GM12865 (cell line): ENCODE measurements at regions not wholly inside any gene's neighbourhood (a gene's known extent, or its start where the extent isn't known, plus 50 kb on each side); places are given as distances from the start of the nearest gene placed in this dataset.

ENCODE experiments used
- DNase-seq: peaks from one replicate; pipeline ENCODE4 v3.0.0; 2010; ENCODE audit warnings: low read depth
- H3K4me3 ChIP-seq: 2 replicates; pipeline ENCODE4 v1.5.1; 2011; ENCODE audit warnings: mild to moderate bottlenecking, low read depth, low read length, control low read depth
- CTCF ChIP-seq: IDR thresholded peaks from 2 replicates; pipeline ENCODE4 v1.5.1; 2011; ENCODE audit warnings: low read length, control low read depth, low read depth, inconsistent platforms; ENCODE audit not compliant: insufficient read depth; ENCODE audit errors: missing control alignments

GRCh38 chr2:181319286-181319685 lies 137.9 kb upstream of the ITGA4 start:
- no peak for TF ChIP-seq CTCF
- no peak overlapping the region for H3K4me3 ChIP-seq
- DNase-seq = no peak

GRCh38 chr2:181320638-181321037 lies 136.5 kb upstream of the ITGA4 start:
- no peak for TF ChIP-seq CTCF
- H3K4me3 ChIP-seq = no peak overlapping the region
- DNase-seq = no peak

GRCh38 chr2:181324912-181325311 lies 132.3 kb upstream of the ITGA4 start:
- no peak for TF ChIP-seq CTCF
- DNase-seq = no peak
- H3K4me3 ChIP-seq = no peak overlapping the region

- no peak for DNase-seq
- TF ChIP-seq CTCF = no peak
- H3K4me3 ChIP-seq = no peak overlapping the region
Measured at GRCh38 chr2:181326661-181327060, 130.5 kb upstream of the ITGA4 start.

GRCh38 chr2:181330286-181330685 lies 126.9 kb upstream of the ITGA4 start:
- no peak for DNase-seq
- no peak for TF ChIP-seq CTCF
- H3K4me3 ChIP-seq = no peak overlapping the region

- no peak overlapping the region for H3K4me3 ChIP-seq
- no peak for DNase-seq
- TF ChIP-seq CTCF = no peak
Measured at GRCh38 chr2:181332044-181332605, 125.1 kb upstream of the ITGA4 start.

GRCh38 chr2:181334158-181334826 lies 122.9 kb upstream of the ITGA4 start:
- H3K4me3 ChIP-seq = no peak overlapping the region
- DNase-seq = no peak
- TF ChIP-seq CTCF = no peak
